ENCODE measurements at regions not wholly inside any gene's neighbourhood (a gene's known extent, or its start where the extent isn't known, plus 50 kb on each side); places are given as distances from the start of the nearest gene placed in this dataset.

- Histone ChIP-seq H3K9me3 (no peaks in the 10 kb centered on the region), H3K4me3 (ENCODE audit: low read depth, low read length) (no peak overlapping the region), H3K27me3 (no peaks in the 10 kb centered on the region), H3K36me3 (no peaks in the 10 kb centered on the region; the same call in 1 of the 2 replicates), H3K4me1 (no peaks in the 10 kb centered on the region)
- DNase-seq: no peak
- no peak for TF ChIP-seq CTCF (IDR thresholded peaks at IDR 0.05; ENCODE audit: low read depth, low read length)
Observed at GRCh38 chr4:56259655-56260054, 127.6 kb downstream of the AASDH start.

DNA sequence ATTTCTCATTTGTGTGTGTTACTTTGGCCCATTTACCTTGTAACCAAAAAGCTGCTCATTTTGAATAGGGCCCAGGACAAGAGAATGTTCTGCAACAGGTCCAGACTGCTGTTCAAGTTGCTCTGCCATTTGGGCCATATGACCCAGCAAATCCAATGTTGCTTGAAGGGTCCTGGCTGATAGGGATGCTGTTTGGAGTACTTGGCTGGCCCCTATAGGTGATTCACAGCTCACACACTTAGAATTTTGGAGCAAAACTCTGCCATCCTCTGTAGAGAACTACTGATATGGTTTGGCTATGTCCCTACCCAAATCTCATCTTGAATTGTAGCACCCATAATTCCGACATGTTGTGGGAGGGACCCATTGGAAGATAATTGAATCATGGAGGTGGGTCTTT, 131.5 kb downstream of the AASDH start:
- Histone ChIP-seq H3K27me3 (no peaks in the 10 kb centered on the region), H3K9me3 (no peaks in the 10 kb centered on the region), H3K4me1 (peaks cover 17% of the 10 kb centered on the region), H3K36me3 (no peaks in the 10 kb centered on the region), H3K4me3 (ENCODE audit: low read depth, low read length) (no peak overlapping the region)
- TF ChIP-seq CTCF (IDR thresholded peaks at IDR 0.05; ENCODE audit: low read depth, low read length): peak; percentile 54
- no peak for DNase-seq

DNA sequence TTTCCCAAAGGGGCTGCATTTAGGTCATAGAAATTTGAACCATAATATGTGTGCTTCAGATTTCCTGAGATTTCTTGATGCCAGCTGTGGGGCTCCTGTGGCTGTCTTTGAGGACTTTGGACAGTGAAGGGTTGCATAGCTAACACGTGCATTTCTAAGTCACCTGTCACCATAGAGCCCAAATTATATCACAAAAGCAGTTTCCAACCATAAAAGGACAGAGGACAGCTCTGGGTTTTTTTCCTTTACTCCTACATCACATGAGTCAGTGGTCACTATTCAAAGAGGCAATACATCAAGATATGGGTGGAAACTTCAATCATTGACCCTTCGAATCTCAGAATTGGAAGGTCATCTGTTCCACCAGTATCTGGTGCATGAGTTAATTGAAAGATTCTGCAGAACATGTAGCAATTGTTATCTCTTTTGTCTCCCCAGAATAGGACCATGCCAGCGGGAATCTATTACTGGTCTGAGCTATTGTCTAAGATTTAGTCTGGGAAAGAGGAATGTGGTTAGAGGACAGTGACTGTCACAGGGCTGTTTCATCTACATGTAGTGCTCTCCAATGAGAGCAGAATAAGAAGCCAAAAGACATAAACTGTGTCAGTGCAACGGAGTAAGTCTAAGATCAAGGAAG, 133.5 kb downstream of the AASDH start:
- H3K9me3 ChIP-seq: no peaks in the 10 kb centered on the region
- H3K27me3 ChIP-seq: no peaks in the 10 kb centered on the region
- H3K4me3 ChIP-seq (ENCODE audit: low read depth, low read length): no peak overlapping the region
- H3K4me1 ChIP-seq: peaks cover 19% of the 10 kb centered on the region
- no peaks in the 10 kb centered on the region for H3K36me3 ChIP-seq
- TF ChIP-seq CTCF (IDR thresholded peaks at IDR 0.05; ENCODE audit: low read depth, low read length): no peak
- peak; percentile 22 for DNase-seq

GRCh38 chr4:56252561-56253152, 134.6 kb downstream of the AASDH start:
- no peaks in the 10 kb centered on the region for H3K9me3 ChIP-seq
- no peaks in the 10 kb centered on the region for H3K36me3 ChIP-seq
- H3K4me1 ChIP-seq: peaks cover 19% of the 10 kb centered on the region
- no peaks in the 10 kb centered on the region for H3K27me3 ChIP-seq
- no peak for TF ChIP-seq CTCF (IDR thresholded peaks at IDR 0.05; ENCODE audit: low read depth, low read length)
- no peak overlapping the region for H3K4me3 ChIP-seq (ENCODE audit: low read depth, low read length)
- DNase-seq: no peak

GRCh38 chr4:56251556-56251955, 135.7 kb downstream of the AASDH start:
- no peaks in the 10 kb centered on the region for H3K27me3 ChIP-seq
- no peaks in the 10 kb centered on the region; the same call in 1 of the 2 replicates for H3K36me3 ChIP-seq
- DNase-seq: no peak
- H3K4me1 ChIP-seq: peaks cover 24% of the 10 kb centered on the region
- no peak for TF ChIP-seq CTCF (IDR thresholded peaks at IDR 0.05; ENCODE audit: low read depth, low read length)
- no peaks in the 10 kb centered on the region for H3K9me3 ChIP-seq
- no peak overlapping the region for H3K4me3 ChIP-seq (ENCODE audit: low read depth, low read length)

GRCh38 chr4:56250776-56251175, 136.5 kb downstream of the AASDH start:
- H3K27me3 ChIP-seq: no peaks in the 10 kb centered on the region
- H3K4me3 ChIP-seq (ENCODE audit: low read depth, low read length): no peak overlapping the region
- no peak for TF ChIP-seq CTCF (IDR thresholded peaks at IDR 0.05; ENCODE audit: low read depth, low read length)
- DNase-seq: no peak
- peaks cover 24% of the 10 kb centered on the region for H3K4me1 ChIP-seq
- H3K36me3 ChIP-seq: no peaks in the 10 kb centered on the region; the same call in 1 of the 2 replicates
- no peaks in the 10 kb centered on the region for H3K9me3 ChIP-seq

All from BE2C (cell line).